GM19099 (cell line): ENCODE measurements at regions not wholly inside any gene's neighbourhood (a gene's known extent, or its start where the extent isn't known, plus 50 kb on each side); places are given as distances from the start of the nearest gene placed in this dataset.

Experiments used
- POLR2A ChIP-seq: IDR thresholded peaks from 3 replicates; pipeline ENCODE4 v1.6.1; 2011; ENCODE audit warnings: low read depth; ENCODE audit not compliant: insufficient read length; ENCODE audit errors: extremely low read depth

- no peak for TF ChIP-seq POLR2A
Measured at GRCh38 chr4:14362385-14362784, 639.9 kb upstream of the CPEB2 start.

- TF ChIP-seq POLR2A = no peak
Measured at GRCh38 chr4:14364953-14365536, 637.2 kb upstream of the CPEB2 start.

- no peak for TF ChIP-seq POLR2A
Measured at GRCh38 chr4:14368391-14368790, 633.9 kb upstream of the CPEB2 start.

DNA sequence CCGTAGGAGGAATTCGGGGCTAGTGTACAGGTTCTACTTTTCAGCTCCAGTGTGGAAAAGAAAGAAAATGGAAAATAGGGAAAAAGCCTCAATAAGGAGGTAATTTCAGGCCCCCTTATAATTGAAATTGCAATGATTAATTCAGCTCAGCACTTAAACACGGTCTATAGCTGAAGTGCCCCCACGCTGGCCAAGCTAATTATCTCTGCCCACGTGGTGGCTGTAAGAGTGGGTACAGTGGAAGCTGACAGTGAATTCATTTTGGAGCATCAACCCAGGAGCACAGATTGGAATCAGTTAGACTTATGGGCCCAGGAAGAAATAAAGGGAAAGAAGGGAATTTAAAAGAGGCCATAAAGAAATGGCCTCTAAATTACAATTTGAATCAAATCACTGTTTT is 631.1 kb upstream of the CPEB2 start:
- no peak for TF ChIP-seq POLR2A

- no peak for TF ChIP-seq POLR2A
Measured at GRCh38 chr4:14375816-14376215, 626.5 kb upstream of the CPEB2 start.

GRCh38 chr4:14379183-14379582 is 623.1 kb upstream of the CPEB2 start:
- TF ChIP-seq POLR2A = no peak

DNA sequence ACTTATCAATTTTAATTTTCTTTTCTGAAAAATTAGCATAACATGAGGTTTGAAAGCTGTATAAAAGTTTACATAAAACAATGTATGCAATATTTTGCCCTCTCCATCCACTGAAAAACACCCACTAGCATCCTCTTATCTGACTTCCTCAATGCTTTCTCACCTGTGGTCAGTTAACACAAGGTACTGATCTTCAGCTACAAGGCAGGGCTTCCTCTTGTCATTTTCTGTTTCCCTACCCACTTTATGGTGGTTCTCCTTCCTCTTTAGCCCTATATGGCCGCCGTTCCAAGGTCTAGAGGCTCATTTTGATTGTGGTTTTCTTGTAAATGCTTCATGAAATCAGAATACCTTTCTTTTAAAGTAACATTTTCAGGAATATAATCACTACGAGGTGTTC is 618.6 kb upstream of the CPEB2 start:
- no peak for TF ChIP-seq POLR2A

- no peak for TF ChIP-seq POLR2A
Measured at GRCh38 chr4:14384824-14385223, 617.5 kb upstream of the CPEB2 start.

GRCh38 chr4:14386196-14386595 is 616.1 kb upstream of the CPEB2 start:
- no peak for TF ChIP-seq POLR2A

DNA sequence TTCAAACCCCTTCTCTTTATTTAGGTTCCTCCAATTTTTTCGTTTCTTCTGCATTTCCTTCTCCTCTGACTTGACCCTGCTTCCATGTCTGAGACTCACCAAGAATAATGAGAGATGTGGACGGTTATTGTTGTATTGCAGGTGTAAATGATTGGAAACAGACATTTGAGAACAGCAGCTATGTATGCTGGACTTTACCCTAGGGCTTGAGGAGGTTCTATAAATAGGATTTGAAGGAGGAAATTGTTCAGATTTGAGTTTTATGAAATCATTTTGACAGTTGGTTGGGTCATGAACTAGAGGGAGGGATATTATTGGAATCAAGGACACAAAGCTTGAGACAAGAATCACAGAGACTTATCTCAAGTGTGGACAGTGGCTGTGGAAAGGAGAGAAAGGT is 614.6 kb upstream of the CPEB2 start:
- TF ChIP-seq POLR2A = no peak

GRCh38 chr4:14392378-14392777 is 609.9 kb upstream of the CPEB2 start:
- TF ChIP-seq POLR2A = no peak

DNA sequence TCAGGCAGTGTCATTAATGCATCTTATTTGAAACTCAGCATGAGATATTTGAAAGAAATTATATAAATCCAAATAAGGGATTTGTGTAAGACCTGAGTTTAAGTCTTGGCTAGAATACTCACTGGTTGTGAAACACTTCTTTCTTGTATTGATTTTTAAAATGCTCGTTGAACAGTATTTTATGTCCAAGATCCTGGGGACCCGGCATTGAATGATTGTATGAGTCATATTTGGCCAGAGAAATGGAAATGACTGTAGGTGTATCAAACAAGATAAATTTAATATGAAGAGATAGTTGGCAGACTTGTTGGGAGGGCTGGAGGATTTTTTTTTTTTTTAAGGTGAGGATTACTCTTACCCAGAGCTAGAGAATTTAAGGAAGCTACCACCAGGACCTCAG is 606.1 kb upstream of the CPEB2 start:
- no peak for TF ChIP-seq POLR2A

GRCh38 chr4:14399848-14400247 is 602.4 kb upstream of the CPEB2 start:
- TF ChIP-seq POLR2A = no peak

DNA sequence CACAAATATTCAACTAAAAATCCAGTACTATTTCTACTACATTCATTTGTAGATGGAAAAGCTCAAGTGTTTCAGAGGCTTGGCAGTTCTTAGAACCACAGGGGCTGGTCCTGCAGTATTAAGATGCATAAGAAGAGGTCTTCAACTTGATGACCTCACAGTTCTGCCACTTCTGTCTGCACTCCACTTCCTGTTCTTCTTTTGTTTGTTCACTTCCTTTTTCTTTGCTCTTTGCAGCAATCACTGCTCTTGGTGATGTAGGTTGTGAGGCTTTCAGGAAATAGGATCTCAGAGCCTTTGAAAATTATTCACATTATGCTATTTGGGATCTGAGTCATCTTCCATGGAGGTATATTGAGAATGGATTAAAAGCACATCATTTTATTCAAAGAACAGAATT is 602.0 kb upstream of the CPEB2 start:
- no peak for TF ChIP-seq POLR2A

GRCh38 chr4:14403132-14403531 is 599.1 kb upstream of the CPEB2 start:
- no peak for TF ChIP-seq POLR2A

DNA sequence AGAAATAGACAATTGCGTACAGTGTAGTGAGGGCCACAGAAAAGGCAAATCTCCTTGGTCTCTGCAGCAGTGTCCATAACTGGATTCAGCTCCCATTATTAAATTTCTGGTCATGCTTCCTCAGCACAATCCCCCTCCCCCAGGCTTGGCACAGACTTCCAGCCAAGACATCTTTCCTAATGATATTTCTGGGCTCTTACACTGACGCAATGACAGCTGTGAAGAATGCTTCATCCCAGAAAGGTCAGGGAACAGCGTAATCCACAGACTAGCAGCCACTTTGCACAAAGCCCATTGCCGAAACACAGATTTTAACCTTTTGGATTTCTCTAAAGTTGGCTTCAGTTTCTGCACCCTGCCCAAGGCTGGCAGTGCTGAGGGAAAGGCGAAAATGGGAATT is 597.6 kb upstream of the CPEB2 start:
- TF ChIP-seq POLR2A = no peak

- no peak for TF ChIP-seq POLR2A
Measured at GRCh38 chr4:14410516-14410915, 591.8 kb upstream of the CPEB2 start.
